Vagina (tissue), 2 donors: ENCODE measurements at regions not wholly inside any gene's neighbourhood (a gene's known extent, or its start where the extent isn't known, plus 50 kb on each side); places are given as distances from the start of the nearest gene placed in this dataset.

Source experiments
- POLR2A ChIP-seq, 2 donors: fragments of 450-650 bp; IDR thresholded peaks; one replicate each; pipeline ENCODE4 v1.6.1; 2017; ENCODE audit warnings: antibody characterized with exemption in 2 of 2, mild to moderate bottlenecking in 2 of 2, moderate library complexity in 2 of 2
- TF ChIP-seq, protein P1 (sequence below), 3 experiments: fragments of 450-650 bp in 2 of 3; fragments of 200-600 bp in 1 of 3; sonication (generic) in 1 of 3; IDR thresholded peaks; one replicate each; pipeline ENCODE4 v1.5.1; 2017 to 2019; ENCODE audit warnings: antibody characterized with exemption in 3 of 3, mild to moderate bottlenecking in 2 of 3, moderate library complexity in 2 of 3

DNA sequence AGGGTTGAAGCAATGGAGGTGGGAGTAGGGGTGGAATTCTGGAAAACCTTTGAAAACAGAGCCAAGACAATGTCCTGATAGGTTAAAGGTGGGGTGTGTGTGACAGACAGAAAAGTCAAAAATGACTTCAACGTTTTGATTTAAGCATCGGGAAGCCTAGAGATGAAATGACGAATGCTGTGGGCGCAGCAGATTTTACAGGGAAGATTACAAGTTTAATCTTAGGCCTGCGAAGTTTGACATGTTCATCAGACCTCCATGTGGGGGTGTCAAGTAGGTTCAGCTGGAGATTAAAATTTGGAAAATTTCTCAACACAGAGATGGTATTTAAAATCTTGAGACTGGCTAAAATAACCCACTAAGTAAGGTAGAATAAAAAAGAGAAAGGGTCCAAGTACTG lies 453.3 kb downstream of the TXNL1 start:
- TF ChIP-seq, protein P1, sequence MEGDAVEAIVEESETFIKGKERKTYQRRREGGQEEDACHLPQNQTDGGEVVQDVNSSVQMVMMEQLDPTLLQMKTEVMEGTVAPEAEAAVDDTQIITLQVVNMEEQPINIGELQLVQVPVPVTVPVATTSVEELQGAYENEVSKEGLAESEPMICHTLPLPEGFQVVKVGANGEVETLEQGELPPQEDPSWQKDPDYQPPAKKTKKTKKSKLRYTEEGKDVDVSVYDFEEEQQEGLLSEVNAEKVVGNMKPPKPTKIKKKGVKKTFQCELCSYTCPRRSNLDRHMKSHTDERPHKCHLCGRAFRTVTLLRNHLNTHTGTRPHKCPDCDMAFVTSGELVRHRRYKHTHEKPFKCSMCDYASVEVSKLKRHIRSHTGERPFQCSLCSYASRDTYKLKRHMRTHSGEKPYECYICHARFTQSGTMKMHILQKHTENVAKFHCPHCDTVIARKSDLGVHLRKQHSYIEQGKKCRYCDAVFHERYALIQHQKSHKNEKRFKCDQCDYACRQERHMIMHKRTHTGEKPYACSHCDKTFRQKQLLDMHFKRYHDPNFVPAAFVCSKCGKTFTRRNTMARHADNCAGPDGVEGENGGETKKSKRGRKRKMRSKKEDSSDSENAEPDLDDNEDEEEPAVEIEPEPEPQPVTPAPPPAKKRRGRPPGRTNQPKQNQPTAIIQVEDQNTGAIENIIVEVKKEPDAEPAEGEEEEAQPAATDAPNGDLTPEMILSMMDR (IDR thresholded peaks at IDR 0.05): no peak
- no peak for TF ChIP-seq POLR2A (IDR thresholded peaks at IDR 0.05)
